LNCAP (cell line): ENCODE measurements at regions not wholly inside any gene's neighbourhood (a gene's known extent, or its start where the extent isn't known, plus 50 kb on each side); places are given as distances from the start of the nearest gene placed in this dataset.

Experiments used
- CTCF ChIP-seq: fragments of 450-650 bp; IDR thresholded peaks from 2 replicates; pipeline ENCODE4 v1.5.1; 2017; ENCODE audit warnings: mild to moderate bottlenecking

GRCh38 chr17:70796757-70797156 lies 627.4 kb downstream of the KCNJ2 start:
- no peak for TF ChIP-seq CTCF

GRCh38 chr17:70797166-70797565 lies 627.8 kb downstream of the KCNJ2 start:
- no peak for TF ChIP-seq CTCF

- no peak for TF ChIP-seq CTCF
These were observed 634.8 kb downstream of the KCNJ2 start for GRCh38 chr17:70804161-70804560.

GRCh38 chr17:70808596-70808995 lies 639.3 kb downstream of the KCNJ2 start:
- peak; percentile 45; the same call in 1 of the 2 replicates for TF ChIP-seq CTCF

GRCh38 chr17:70810609-70811008 lies 641.3 kb downstream of the KCNJ2 start:
- no peak for TF ChIP-seq CTCF

- no peak for TF ChIP-seq CTCF
These were observed 644.1 kb downstream of the KCNJ2 start for GRCh38 chr17:70813355-70813930.

GRCh38 chr17:70819183-70819582 lies 649.9 kb downstream of the KCNJ2 start:
- TF ChIP-seq CTCF = no peak

GRCh38 chr17:70820276-70820675 lies 650.9 kb downstream of the KCNJ2 start:
- no peak for TF ChIP-seq CTCF
